Ishikawa (cell line): ENCODE measurements at regions not wholly inside any gene's neighbourhood (a gene's known extent, or its start where the extent isn't known, plus 50 kb on each side); places are given as distances from the start of the nearest gene placed in this dataset.

Experiments used
- CEBPB ChIP-seq: IDR thresholded peaks from 2 replicates; pipeline ENCODE4 v1.6.1; 2012
- CREB1 ChIP-seq: IDR thresholded peaks from 2 replicates; pipeline ENCODE4 v1.6.1; 2012; ENCODE audit warnings: low read depth
- EGR1 ChIP-seq: IDR thresholded peaks from 2 replicates; pipeline ENCODE4 v1.6.1; 2012
- EP300 ChIP-seq: IDR thresholded peaks from 2 replicates; pipeline ENCODE4 v1.6.1; 2012; ENCODE audit warnings: borderline replicate concordance
- FOXM1 ChIP-seq: IDR thresholded peaks from 2 replicates; pipeline ENCODE4 v1.6.1; 2012; ENCODE audit warnings: low read depth, borderline replicate concordance
- NFIC ChIP-seq: IDR thresholded peaks from 2 replicates; pipeline ENCODE4 v1.6.1; 2012
- RAD21 ChIP-seq: IDR thresholded peaks from 2 replicates; pipeline ENCODE4 v1.6.1; 2012; ENCODE audit warnings: low read depth
- TAF1 ChIP-seq: IDR thresholded peaks from 2 replicates; pipeline ENCODE4 v1.6.1; 2012; ENCODE audit warnings: low read depth, mild to moderate bottlenecking
- TCF12 ChIP-seq: IDR thresholded peaks from 2 replicates; pipeline ENCODE4 v1.6.1; 2012; ENCODE audit warnings: low read depth
- TEAD4 ChIP-seq: IDR thresholded peaks from 2 replicates; pipeline ENCODE4 v1.6.1; 2012
- YY1 ChIP-seq: IDR thresholded peaks from 2 replicates; pipeline ENCODE4 v1.6.1; 2012; ENCODE audit warnings: low read depth
- ZBTB7A ChIP-seq: IDR thresholded peaks from 2 replicates; pipeline ENCODE4 v1.6.1; 2012; ENCODE audit warnings: low read depth
- TF ChIP-seq, protein P1 (sequence below): IDR thresholded peaks from 2 replicates; pipeline ENCODE4 v1.6.1; 2012
- TF ChIP-seq, protein P2 (sequence below): IDR thresholded peaks from 2 replicates; pipeline ENCODE4 v1.6.1; 2012
- TF ChIP-seq, protein P3 (sequence below): IDR thresholded peaks from 2 replicates; pipeline ENCODE4 v1.6.1; 2012; ENCODE audit warnings: low read depth, mild to moderate bottlenecking

DNA sequence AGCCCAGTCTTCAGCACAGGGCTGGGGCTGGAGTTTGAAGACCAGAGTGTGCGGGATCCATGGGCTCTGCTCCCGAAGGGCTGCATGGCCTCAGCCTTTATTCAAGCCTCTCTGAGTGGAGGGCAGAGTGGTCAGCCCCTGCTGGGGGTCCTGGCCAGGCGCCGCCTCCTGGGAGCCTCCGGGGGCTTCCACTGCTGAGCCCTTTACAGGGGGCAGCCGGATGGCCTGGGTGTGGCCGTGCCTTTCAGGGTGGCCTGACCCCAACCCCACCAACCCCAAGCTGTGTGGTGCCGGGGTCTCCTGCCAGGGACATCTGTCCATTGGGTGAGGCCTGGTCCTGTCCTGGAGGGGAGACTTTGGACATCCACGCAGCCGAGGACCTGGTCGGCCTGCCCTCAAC is 76.0 kb upstream of the SLCO4A1 start:
- TF ChIP-seq, protein P1, sequence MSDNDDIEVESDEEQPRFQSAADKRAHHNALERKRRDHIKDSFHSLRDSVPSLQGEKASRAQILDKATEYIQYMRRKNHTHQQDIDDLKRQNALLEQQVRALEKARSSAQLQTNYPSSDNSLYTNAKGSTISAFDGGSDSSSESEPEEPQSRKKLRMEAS = no peak
- TF ChIP-seq EP300 (no peak), TCF12 (no peak), NFIC (no peak), CEBPB (no peak), RAD21 (no peak), ZBTB7A (no peak)

DNA sequence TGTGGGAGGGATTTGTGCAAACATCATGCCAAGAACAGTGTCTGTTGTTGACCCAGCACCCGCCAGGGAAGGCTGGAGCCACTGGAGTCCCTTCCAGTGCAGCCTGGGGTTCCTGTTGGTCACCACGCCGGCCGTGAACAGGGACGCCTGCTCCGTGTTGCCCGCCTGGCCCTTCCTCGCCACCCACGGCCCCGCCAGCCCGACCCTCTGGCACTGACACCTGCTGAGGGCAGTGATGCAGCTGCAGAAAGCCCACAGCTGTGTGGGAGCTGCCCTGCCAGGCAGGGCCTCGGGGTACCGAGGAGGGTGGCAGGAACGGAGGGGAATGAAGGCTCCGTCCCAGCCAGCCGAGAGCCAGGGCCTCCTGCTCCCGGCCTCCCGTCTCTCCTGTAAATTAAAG is 75.5 kb upstream of the SLCO4A1 start:
- TF ChIP-seq CEBPB (no peak), YY1 (no peak), CREB1 (no peak), ZBTB7A (no peak)

DNA sequence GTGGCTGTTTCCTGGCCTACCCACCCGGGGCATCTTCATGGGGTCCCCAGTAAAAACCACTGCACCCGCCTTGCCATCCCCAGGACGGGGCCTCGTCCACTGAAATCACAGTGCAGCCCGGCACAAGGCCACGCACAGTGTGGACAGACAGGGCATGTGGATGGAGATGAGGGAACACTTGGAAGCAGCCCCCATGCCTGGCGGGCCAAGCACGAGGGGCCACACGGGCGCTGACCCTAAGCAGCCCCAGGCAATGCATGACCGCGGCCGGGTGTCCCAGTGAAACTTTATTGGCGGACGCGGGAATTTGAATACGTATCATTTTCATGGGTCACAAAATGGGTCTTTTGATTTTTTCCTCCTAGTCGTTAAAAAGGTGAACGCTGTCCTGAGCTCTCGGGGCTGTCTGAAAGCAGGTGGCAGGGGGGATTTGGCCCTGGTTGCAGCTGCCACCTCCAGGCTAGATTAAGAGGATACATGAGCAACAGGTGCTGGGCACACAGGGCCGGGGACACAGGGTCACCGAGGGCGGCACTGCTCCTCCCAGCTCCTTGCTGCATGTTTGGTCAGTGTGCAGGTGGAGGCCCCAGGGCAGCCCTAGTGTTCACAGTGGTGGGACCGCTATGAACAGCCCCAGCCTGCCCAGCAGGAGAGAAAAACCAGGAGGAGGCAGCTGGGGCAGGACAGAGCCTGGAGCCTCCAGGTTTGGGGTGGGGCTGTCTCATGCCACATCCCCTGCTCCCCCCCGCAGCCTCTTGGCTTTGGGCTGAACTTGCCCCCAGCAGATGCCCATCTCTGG is 74.9 kb upstream of the SLCO4A1 start:
- TF ChIP-seq, protein P2, sequence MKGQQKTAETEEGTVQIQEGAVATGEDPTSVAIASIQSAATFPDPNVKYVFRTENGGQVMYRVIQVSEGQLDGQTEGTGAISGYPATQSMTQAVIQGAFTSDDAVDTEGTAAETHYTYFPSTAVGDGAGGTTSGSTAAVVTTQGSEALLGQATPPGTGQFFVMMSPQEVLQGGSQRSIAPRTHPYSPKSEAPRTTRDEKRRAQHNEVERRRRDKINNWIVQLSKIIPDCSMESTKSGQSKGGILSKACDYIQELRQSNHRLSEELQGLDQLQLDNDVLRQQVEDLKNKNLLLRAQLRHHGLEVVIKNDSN = no peak
- TF ChIP-seq EGR1 (no peak), FOXM1 (no peak), NFIC (no peak), CREB1 (no peak), ZBTB7A (no peak), TCF12 (no peak), RAD21 (no peak)
- TF ChIP-seq, protein P1 = no peak

DNA sequence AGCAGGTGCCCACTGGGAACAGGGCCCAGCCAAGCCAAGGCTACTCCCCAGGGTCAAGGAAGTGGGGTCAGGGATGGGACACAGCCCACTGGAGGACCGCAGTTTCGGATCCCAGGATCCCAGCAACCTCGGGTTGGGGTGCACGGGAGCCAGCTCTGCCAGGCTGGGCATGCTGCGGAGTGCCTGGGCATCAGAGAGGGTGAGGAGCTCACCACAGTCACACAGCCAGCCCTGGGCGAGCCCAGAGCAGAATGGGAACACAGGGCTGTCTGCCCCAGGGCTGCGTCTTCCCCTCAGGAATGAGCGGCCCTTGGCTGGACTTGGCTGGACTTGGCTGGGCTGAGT is 74.3 kb upstream of the SLCO4A1 start:
- no peak for TF ChIP-seq CREB1
- TF ChIP-seq CEBPB = no peak
- TF ChIP-seq ZBTB7A = no peak
- TF ChIP-seq EP300 = no peak
- TF ChIP-seq EGR1 = no peak
- no peak for TF ChIP-seq YY1
- TF ChIP-seq FOXM1 = no peak

DNA sequence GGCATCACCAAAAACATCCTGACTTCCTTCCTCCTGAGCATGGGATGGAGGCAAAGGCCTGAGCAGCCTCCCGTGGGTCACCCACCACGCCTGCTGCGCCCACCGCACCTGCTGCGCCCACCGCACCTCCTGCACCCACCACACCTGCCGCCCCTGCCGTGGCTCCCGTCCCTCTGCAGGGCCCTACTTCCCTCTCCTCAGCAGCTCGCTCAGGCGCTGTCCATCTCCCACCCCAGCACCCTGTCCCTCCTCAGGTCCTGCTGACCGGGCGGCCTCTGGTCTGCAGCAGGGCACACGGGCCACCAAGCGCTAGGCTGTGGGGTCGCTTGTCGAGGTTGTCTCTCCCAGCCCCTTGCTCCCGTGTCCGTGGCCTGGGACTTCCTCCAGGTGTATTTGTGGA is 72.7 kb upstream of the SLCO4A1 start:
- TF ChIP-seq, protein P3, sequence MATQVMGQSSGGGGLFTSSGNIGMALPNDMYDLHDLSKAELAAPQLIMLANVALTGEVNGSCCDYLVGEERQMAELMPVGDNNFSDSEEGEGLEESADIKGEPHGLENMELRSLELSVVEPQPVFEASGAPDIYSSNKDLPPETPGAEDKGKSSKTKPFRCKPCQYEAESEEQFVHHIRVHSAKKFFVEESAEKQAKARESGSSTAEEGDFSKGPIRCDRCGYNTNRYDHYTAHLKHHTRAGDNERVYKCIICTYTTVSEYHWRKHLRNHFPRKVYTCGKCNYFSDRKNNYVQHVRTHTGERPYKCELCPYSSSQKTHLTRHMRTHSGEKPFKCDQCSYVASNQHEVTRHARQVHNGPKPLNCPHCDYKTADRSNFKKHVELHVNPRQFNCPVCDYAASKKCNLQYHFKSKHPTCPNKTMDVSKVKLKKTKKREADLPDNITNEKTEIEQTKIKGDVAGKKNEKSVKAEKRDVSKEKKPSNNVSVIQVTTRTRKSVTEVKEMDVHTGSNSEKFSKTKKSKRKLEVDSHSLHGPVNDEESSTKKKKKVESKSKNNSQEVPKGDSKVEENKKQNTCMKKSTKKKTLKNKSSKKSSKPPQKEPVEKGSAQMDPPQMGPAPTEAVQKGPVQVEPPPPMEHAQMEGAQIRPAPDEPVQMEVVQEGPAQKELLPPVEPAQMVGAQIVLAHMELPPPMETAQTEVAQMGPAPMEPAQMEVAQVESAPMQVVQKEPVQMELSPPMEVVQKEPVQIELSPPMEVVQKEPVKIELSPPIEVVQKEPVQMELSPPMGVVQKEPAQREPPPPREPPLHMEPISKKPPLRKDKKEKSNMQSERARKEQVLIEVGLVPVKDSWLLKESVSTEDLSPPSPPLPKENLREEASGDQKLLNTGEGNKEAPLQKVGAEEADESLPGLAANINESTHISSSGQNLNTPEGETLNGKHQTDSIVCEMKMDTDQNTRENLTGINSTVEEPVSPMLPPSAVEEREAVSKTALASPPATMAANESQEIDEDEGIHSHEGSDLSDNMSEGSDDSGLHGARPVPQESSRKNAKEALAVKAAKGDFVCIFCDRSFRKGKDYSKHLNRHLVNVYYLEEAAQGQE = no peak; the same call in 1 of the 2 replicates
- TF ChIP-seq EGR1 (no peak), RAD21 (no peak), CREB1 (no peak), ZBTB7A (no peak), YY1 (no peak), EP300 (no peak), FOXM1 (no peak), CEBPB (no peak), TAF1 (no peak)
- TF ChIP-seq, protein P2 = no peak

DNA sequence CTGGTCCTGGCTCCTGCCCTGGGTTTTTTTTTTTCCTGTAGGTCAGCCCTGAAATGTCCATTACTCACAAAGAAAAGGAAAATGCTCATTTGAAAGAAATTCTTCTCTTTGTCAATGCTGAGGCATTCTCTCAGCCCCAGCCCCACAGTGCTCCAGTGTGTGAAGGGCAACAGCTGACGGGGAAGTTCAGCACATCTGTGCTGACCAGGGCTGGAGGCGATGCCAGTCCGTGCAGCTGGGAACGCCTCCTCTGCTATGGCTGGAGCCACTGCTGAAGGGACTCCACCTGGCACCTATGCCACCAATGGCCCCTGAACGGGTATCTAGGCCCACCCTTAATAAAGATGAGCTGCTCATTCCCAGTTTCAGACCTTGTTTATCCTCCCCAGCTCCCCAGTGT is 71.9 kb upstream of the SLCO4A1 start:
- TF ChIP-seq EGR1 = no peak
- TF ChIP-seq, protein P3 = no peak
- TF ChIP-seq YY1 = no peak
- TF ChIP-seq FOXM1 = no peak
- no peak for TF ChIP-seq ZBTB7A
- no peak for TF ChIP-seq TAF1
- no peak for TF ChIP-seq RAD21
- TF ChIP-seq NFIC = no peak
- no peak for TF ChIP-seq EP300
- no peak for TF ChIP-seq CREB1
- TF ChIP-seq CEBPB = no peak
- no peak for TF ChIP-seq TEAD4
- TF ChIP-seq TCF12 = no peak
- TF ChIP-seq, protein P1 = no peak
